Activated B cell treated with CpG ODN at 0.5 μM for 24 hours (primary cell): ENCODE measurements at regions not wholly inside any gene's neighbourhood (a gene's known extent, or its start where the extent isn't known, plus 50 kb on each side); places are given as distances from the start of the nearest gene placed in this dataset.

Source experiments
- ATAC-seq: fragments of 200-7000 bp; cut with Tn5 transposase; one replicate; pipeline ENCODE4 v1.10.0; 2021; ENCODE audit warnings: low read depth, mild to moderate bottlenecking, moderate library complexity
- CTCF ChIA-PET: fragments of 350-600 bp; sonication (Branson Sonifier 250); formaldehyde crosslinking; loops from one replicate; lab custom pipeline; 2021; ENCODE audit warnings: antibody characterized with exemption; lab: Charles Lee
- POLR2A ChIA-PET: fragments of 350-600 bp; sonication (Branson Sonifier 250); formaldehyde crosslinking; loops from one replicate; lab custom pipeline; 2021; ENCODE audit warnings: antibody characterized with exemption; lab: Charles Lee
- DNase-seq: peaks from one replicate; pipeline ENCODE4 v3.0.0; 2022
- H3K27ac Mint-ChIP-seq: one replicate; pipeline ENCODE4 v1.8.0; 2020; ENCODE audit warnings: mixed read lengths
- H3K27me3 Mint-ChIP-seq: one replicate; pipeline ENCODE4 v1.8.0; 2021; ENCODE audit warnings: mixed read lengths
- H3K36me3 Mint-ChIP-seq: one replicate; pipeline ENCODE4 v1.8.0; 2021; ENCODE audit warnings: low read depth, mixed read lengths
- H3K4me1 Mint-ChIP-seq: one replicate; pipeline ENCODE4 v1.8.0; 2021; ENCODE audit warnings: mixed read lengths
- H3K4me3 Mint-ChIP-seq: one replicate; pipeline ENCODE4 v1.8.0; 2020; ENCODE audit warnings: mild to moderate bottlenecking, mixed read lengths
- H3K9me3 Mint-ChIP-seq: one replicate; pipeline ENCODE4 v1.8.0; 2020; ENCODE audit warnings: mixed read lengths
- intact Hi-C: fragments of 100-400 bp; cut with micrococcal nuclease; formaldehyde crosslinking; loops from one replicate; pipeline ENCODE4 v1.15.1; 2024
- TF ChIP-seq, protein P1 (sequence below): fragments of 200-600 bp; IDR thresholded peaks from one replicate; pipeline ENCODE4 v1.8.0; 2022; ENCODE audit warnings: antibody characterized with exemption, mild to moderate bottlenecking

DNA sequence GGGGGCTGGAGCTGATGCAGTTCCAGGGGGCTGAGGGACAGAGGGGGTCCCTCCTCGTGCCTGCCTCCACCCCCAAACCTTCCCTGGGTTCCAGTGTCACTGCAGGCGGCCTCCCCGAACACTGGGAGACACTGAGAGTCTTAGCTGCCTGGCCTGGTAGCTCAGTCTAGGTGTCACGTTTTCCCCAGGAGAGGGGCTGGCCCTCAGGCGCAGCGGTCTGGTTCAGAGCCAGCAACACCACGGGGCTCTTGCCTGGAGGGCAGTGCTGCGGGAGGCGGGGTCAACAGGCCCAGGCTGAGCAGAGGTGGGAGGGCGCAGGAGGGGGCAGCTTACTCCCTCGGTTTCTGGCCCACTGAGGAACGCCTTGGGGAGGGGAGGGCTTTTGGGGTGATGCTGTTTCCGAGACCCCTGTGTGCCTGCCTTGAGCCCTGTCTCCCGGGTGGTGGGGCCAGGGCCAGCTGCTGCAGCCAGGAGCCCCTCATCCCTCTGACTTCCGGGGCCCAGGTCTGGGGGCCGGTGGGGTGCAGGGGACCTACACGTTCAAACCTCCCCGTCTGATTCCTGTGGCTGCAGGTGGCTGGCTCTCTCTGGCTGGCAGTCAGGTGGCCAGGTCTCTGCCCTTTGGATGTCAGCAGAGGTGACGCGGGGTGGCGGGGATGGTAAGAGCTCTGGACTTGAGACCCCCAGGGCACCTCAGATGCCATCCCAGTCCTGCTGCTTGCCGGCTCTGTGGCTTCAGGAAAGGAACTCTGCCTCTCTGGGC lies 89.3 kb upstream of the GSE1 start:
- CTCF ChIA-PET: no interaction called here
- peaks cover 13% of the 10 kb centered on the region for H3K27me3 Mint-ChIP-seq
- no peak for ATAC-seq
- TF ChIP-seq, protein P1, sequence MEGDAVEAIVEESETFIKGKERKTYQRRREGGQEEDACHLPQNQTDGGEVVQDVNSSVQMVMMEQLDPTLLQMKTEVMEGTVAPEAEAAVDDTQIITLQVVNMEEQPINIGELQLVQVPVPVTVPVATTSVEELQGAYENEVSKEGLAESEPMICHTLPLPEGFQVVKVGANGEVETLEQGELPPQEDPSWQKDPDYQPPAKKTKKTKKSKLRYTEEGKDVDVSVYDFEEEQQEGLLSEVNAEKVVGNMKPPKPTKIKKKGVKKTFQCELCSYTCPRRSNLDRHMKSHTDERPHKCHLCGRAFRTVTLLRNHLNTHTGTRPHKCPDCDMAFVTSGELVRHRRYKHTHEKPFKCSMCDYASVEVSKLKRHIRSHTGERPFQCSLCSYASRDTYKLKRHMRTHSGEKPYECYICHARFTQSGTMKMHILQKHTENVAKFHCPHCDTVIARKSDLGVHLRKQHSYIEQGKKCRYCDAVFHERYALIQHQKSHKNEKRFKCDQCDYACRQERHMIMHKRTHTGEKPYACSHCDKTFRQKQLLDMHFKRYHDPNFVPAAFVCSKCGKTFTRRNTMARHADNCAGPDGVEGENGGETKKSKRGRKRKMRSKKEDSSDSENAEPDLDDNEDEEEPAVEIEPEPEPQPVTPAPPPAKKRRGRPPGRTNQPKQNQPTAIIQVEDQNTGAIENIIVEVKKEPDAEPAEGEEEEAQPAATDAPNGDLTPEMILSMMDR: no peak
- intact Hi-C loops: no loop called here
- H3K4me3 Mint-ChIP-seq: no peak overlapping the region
- no peaks in the 10 kb centered on the region for H3K36me3 Mint-ChIP-seq
- H3K9me3 Mint-ChIP-seq: no peaks in the 10 kb centered on the region
- no peaks in the 10 kb centered on the region for H3K4me1 Mint-ChIP-seq
- H3K27ac Mint-ChIP-seq: no peak overlapping the region
- POLR2A ChIA-PET: no interaction called here
- no peak for DNase-seq

DNA sequence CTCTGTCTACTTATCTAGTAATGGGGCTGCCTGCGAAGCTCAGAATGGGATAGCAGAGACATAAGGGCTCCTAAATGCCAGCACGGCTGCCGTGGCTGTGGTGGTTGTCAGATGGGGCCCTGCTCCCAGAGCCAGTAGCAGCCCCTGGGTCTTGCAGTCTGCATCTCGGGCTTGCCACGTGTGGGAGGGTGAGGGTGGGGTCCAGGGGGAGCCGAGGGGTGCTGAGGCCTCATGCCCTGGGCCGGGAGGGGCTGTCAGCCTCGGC lies 88.8 kb upstream of the GSE1 start:
- TF ChIP-seq, protein P1: no peak
- Mint-ChIP-seq H3K36me3 (no peaks in the 10 kb centered on the region), H3K4me3 (no peak overlapping the region), H3K4me1 (no peaks in the 10 kb centered on the region), H3K27ac (no peak overlapping the region), H3K27me3 (peaks cover 13% of the 10 kb centered on the region), H3K9me3 (no peaks in the 10 kb centered on the region)
- POLR2A ChIA-PET: no interaction called here
- CTCF ChIA-PET: no interaction called here
- ATAC-seq: no peak
- no peak for DNase-seq
- intact Hi-C loops: no loop called here

DNA sequence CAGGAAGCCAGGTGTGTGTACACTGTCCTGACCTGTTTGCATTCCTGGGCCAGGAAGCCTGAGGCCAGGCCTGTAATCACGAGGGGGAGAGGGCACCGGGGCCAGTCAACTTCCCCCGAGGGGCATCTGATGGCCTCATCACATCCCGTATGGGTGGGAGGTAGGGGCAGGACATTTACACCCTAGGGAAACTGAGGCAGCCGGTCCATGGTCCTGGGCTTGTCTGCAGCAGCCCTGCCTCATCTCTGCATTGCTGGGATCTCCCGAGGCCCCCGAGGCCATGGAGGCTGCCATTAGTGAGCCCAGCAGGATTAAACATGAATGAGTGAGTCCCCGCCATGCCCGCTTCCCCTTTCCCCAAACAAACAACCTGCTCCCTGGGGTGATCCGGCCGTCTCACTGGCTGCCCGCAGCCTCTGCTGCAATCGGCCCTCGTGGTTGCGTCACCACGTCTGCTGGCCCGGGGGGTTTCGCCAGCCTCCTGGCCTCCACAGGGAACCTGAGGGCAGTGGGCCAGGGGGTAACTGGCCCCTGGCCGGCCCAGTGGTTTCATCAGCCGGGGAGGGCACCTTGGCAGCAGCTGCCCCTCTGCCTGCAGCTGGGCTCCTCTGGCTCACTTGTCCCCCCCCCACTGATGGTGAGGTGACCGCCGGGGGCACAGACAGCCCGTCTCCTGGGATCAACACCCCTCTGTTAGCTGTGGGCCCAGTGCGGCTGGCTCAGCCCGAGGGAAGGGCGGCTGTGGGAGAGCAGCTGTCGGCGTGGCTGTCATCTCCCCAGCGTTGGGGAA lies 88.3 kb upstream of the GSE1 start:
- peak; percentile 31 for ATAC-seq
- DNase-seq: no peak
- ChIA-PET POLR2A (no interaction called here), CTCF (interaction anchor here (1.3 kb wide), 1 partner anchor 91 kb away, joined by 3 read pairs; no protein-coding TSS in a partner anchor)
- intact Hi-C loops: no loop called here
- Mint-ChIP-seq H3K36me3 (no peaks in the 10 kb centered on the region), H3K27ac (no peak overlapping the region), H3K4me1 (no peaks in the 10 kb centered on the region), H3K27me3 (peaks cover 13% of the 10 kb centered on the region), H3K4me3 (no peak overlapping the region), H3K9me3 (no peaks in the 10 kb centered on the region)
- TF ChIP-seq, protein P1: no peak

DNA sequence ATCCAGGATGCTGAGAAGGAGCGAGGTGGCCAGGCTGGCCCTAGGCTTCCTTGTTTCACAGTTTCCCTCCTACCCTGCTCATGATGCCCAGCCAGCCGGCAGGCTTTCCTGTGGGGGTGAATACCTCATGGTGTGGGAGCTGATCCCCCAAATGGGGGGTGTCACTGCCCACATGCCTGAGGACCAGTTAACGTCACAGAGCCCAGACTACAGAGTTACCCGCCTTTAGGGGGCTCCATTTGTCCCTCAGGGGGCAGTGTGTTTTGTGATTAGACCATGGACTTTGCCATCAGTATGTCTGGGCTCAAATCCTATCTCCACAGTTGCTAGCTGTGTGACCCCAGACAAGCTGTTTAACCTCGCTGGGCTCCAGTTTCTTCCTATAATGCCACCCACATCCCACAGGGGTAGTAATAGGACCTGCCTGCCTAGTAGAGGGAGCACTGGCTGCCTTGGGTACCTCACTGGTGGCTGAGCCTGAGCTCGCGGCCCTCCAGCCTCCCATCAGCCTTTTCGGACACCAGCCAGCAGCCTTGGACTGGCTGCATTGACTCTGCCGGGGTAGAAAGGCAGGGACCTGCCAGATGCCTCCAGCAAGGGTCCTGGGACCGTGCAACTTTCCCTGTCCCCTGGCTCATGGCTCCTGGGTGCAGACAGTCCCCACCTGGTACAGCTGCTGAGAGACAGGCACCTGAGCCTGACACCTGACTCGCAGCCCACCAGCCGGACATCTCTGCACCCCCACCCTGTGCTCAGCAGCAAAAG lies 87.5 kb upstream of the GSE1 start:
- intact Hi-C loops: no loop called here
- Mint-ChIP-seq H3K36me3 (no peaks in the 10 kb centered on the region), H3K27me3 (peaks cover 15% of the 10 kb centered on the region), H3K9me3 (no peaks in the 10 kb centered on the region), H3K4me3 (no peak overlapping the region), H3K27ac (no peak overlapping the region), H3K4me1 (no peaks in the 10 kb centered on the region)
- no peak for ATAC-seq
- TF ChIP-seq, protein P1: no peak
- DNase-seq: no peak
- POLR2A ChIA-PET: no interaction called here
- CTCF ChIA-PET: interaction anchor here (1.3 to 1.8 kb wide), 2 partner anchors 39 to 90 kb away, joined by 3 to 5 read pairs; no protein-coding TSS in a partner anchor
